Heart right ventricle (tissue), 16 donors: ENCODE measurements at regions not wholly inside any gene's neighbourhood (a gene's known extent, or its start where the extent isn't known, plus 50 kb on each side); places are given as distances from the start of the nearest gene placed in this dataset.

ENCODE experiments used
- ATAC-seq, 8 donors: fragments of 200-7000 bp; cut with Tn5 transposase; one replicate each; pipeline ENCODE4 v1.9.1; 2020; ENCODE audit warnings: mild to moderate bottlenecking in 8 of 8, moderate library complexity in 8 of 8, moderate number of reproducible peaks in 1 of 8
- DNase-seq, 2 donors: peaks; one replicate each; pipeline ENCODE4 v3.0.0-alpha.2; 2020
- H3K27ac ChIP-seq, 10 donors: fragments of 200-600 bp; sonication (generic) in 2 of 10; one replicate each; pipeline versions ENCODE4 v1.5.0 to v1.8.0; 2020 to 2022; ENCODE audit warnings: mild to moderate bottlenecking in 3 of 10
- H3K27me3 ChIP-seq, 7 donors: fragments of 200-600 bp; one replicate each; pipeline ENCODE4 v1.8.0; 2021 to 2022; ENCODE audit warnings: mild to moderate bottlenecking in 2 of 7
- H3K36me3 ChIP-seq, 9 donors: fragments of 200-600 bp; sonication (generic) in 1 of 9; one replicate each; pipeline versions ENCODE4 v1.5.0 to v1.8.0; 2020 to 2022; ENCODE audit warnings: mild to moderate bottlenecking in 2 of 9
- H3K4me1 ChIP-seq, 9 donors: fragments of 200-600 bp; sonication (generic) in 1 of 9; one replicate each; pipeline versions ENCODE4 v1.5.0 to v1.8.0; 2020 to 2022; ENCODE audit warnings: mild to moderate bottlenecking in 4 of 9
- H3K4me3 ChIP-seq, 10 donors: fragments of 200-600 bp; sonication (generic) in 2 of 10; one replicate each; pipeline versions ENCODE4 v1.5.0 to v1.8.0; 2020 to 2022; ENCODE audit warnings: mild to moderate bottlenecking in 7 of 10, moderate library complexity in 2 of 10
- H3K9me3 ChIP-seq, 11 donors: fragments of 200-600 bp in 10 of 11; sonication (generic) in 2 of 11; one replicate each; pipeline versions ENCODE4 v1.5.0 to v1.8.0; 2013 to 2022; ENCODE audit warnings: mild to moderate bottlenecking in 2 of 11, control low read depth in 1 of 11, moderate library complexity in 1 of 11
- WGBS, 2 donors: extraction: QIAGEN DNeasy Blood & Tissue Kit; methylation state at CpG; one replicate each; pipeline ENCODE4 v1.1.7; 2013; ENCODE audit warnings: inconsistent platforms in 1 of 2; 5-methylcytosine and 5-hydroxymethylcytosine counted together
- intact Hi-C, 10 donors: fragments of 100-400 bp; cut with DNase I; formaldehyde crosslinking; loops; one replicate each; pipeline versions ENCODE4 v1.11.1 to v1.14.2; 2022
- TF ChIP-seq, protein P1 (sequence below), 9 donors: fragments of 200-600 bp; sonication (generic) in 2 of 9; IDR thresholded peaks; one replicate each; pipeline versions ENCODE4 v1.5.0 to v1.8.0; 2021 to 2022; ENCODE audit warnings: antibody characterized with exemption in 9 of 9, mild to moderate bottlenecking in 5 of 9, moderate library complexity in 1 of 9
- donor health status: Arrhythmogenic right ventricular cardiomyopathy.
- donor health status: ischemic (EF 13 %, LVEDD 7.1; RV severe dilation, severe dysfunction).
- donor health status: healthy with polysubstance abuse.
- donor health status: DM: no; HTN: yes; CAD: no.
- donor health status: DM: no; HTN: no; CAD: no.
- donor health status: ischemic (EF 25% LVEDD 6.9; RV normal size, moderate dysfunction).
- donor health status: ischemic (EF 25% LVEDD 5.7; RV mildly dilated, moderate dysfunction).
- donor health status: healthy.
- donor health status: DM: yes; HTN: yes; CAD: no.
- donor health status: Ischemic cardiomyopathy.
- donor health status: ischemic (EF 35%, LVEDD 5.7; RV mildly dilated, moderate dysfunction).
- donor health status: nonischemic (EF 11% LVEDD 7.7; RV severe dilation, severe dysfunction).
- donor health status: DM: yes; HTN: yes; CAD: no.
- donor health status: PGD.
- donor health status: ischemic (EF 29% LVEDD 5.4; RV normal size, mild dysfunction).
- donor health status: nonischemic (EF 23%, LVEDD 6.1; RV moderate dilation, normal function).

DNA sequence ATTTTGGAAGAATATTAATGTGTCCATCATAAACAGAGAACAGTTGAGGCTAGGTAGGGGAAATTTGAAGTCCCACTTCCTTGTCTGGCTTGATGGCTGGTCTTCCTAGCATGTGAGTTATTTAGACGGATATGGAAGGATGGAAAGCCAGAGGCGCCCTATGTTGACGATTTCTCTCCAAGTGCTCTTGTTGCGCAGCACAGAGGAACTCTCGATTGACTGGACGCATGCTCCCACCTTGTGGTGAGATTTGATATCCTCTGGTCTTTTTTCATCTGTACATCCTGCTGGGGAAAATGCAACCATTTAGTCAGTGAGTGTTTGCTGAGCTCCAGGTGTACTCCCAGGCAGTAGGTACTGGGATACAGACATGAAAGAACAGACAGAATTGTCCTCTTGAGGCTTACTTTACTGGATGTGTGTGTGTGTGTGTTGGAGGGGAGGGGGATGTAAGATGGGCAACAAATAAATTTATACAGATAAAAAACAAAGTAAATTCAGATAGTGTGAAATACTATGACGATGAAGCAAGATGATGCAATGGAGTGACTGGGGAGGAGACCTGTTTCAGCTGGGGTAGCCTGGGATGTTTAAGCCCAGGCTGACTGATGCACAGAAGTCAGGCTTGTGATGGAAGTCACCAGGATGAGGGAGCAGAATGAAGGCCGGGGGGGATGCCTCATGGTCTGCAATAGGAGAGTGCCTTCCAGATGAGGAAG is 137.2 kb downstream of the TRIM43 start:
- H3K36me3 ChIP-seq: no peaks in the 10 kb centered on the region
- intact Hi-C loops: loop anchor here in 4 of 10 donors (5.0 kb wide), 3 partner anchors 317 to 327 kb away; partner anchors contain the start of gene FAHD2A (in 1 of the 4)
- H3K4me1 ChIP-seq: peaks cover 0 to 3% (median 0%) of the 10 kb centered on the region in 9 donors
- peaks cover 0 to 9% (median 0%) of the 10 kb centered on the region in 7 donors for H3K27me3 ChIP-seq
- DNase-seq (peak; percentile 25 to 63), ATAC-seq (peak; percentile 81 to 96 (median 92))
- 21 to 22% methylated on average over 8 of the region's 8 CpGs for WGBS, 2 donors
- H3K9me3 ChIP-seq: no peaks in the 10 kb centered on the region
- no peak overlapping the region for H3K27ac ChIP-seq
- TF ChIP-seq, protein P1, sequence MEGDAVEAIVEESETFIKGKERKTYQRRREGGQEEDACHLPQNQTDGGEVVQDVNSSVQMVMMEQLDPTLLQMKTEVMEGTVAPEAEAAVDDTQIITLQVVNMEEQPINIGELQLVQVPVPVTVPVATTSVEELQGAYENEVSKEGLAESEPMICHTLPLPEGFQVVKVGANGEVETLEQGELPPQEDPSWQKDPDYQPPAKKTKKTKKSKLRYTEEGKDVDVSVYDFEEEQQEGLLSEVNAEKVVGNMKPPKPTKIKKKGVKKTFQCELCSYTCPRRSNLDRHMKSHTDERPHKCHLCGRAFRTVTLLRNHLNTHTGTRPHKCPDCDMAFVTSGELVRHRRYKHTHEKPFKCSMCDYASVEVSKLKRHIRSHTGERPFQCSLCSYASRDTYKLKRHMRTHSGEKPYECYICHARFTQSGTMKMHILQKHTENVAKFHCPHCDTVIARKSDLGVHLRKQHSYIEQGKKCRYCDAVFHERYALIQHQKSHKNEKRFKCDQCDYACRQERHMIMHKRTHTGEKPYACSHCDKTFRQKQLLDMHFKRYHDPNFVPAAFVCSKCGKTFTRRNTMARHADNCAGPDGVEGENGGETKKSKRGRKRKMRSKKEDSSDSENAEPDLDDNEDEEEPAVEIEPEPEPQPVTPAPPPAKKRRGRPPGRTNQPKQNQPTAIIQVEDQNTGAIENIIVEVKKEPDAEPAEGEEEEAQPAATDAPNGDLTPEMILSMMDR (IDR thresholded peaks at IDR 0.05): peak; percentile 38 to 80 (median 69)
- H3K4me3 ChIP-seq: no peak overlapping the region

DNA sequence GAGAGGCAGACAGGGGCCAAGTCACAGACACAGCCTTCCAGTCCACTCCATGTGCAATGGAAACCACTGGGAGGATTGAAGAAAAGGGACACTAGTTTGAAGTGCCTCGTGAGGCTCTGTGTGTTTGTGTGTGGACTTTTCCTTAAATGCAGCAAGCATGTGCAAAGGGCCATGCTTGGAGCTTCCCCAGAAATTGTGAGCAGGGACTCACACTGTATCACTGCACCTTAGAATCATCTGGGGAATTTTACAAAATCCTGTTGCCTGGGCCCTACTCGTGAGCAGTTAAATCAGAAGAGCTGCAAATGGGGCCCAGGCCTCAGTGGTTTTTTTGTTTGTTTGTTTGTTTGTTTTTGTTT is 137.8 kb downstream of the TRIM43 start:
- H3K9me3 ChIP-seq: no peaks in the 10 kb centered on the region
- H3K4me1 ChIP-seq: peaks cover 0 to 3% (median 0%) of the 10 kb centered on the region in 9 donors
- no peak for DNase-seq
- peaks cover 0 to 9% (median 0%) of the 10 kb centered on the region in 7 donors for H3K27me3 ChIP-seq
- ATAC-seq: no peak
- intact Hi-C loops: loop anchor here in 4 of 10 donors (5.0 kb wide), 3 partner anchors 317 to 327 kb away; partner anchors contain the start of gene FAHD2A (in 1 of the 4)
- WGBS, 2 donors: 87 to 95% methylated on average over 2 of the region's 2 CpGs
- H3K36me3 ChIP-seq: no peaks in the 10 kb centered on the region
- H3K27ac ChIP-seq: no peak overlapping the region
- TF ChIP-seq, protein P1 (IDR thresholded peaks at IDR 0.05): no peak
- no peak overlapping the region for H3K4me3 ChIP-seq

DNA sequence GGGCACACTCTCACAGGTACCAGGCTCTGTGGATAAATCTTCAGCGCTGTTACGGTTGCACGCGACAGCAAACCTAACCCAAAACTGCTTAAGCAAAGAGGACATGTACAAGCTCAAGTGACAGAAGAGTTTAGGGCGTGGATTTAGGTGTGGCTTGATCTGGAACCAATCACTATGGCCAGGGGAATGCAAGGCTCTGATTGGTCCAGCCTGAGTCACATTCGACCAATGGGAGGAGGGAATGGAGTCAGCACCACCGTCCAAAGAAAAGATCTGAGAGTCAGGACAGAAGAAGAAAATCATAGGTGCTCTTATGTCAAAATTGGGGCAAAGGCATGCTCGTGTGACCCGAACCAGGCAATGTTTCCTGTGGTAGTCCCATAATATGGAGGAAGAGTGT is 139.0 kb downstream of the TRIM43 start:
- intact Hi-C loops: loop anchor here in 2 of 10 donors (5.0 kb wide), 1 partner anchor 319 kb away; no protein-coding TSS in a partner anchor
- peaks cover 0 to 3% (median 0%) of the 10 kb centered on the region in 9 donors for H3K4me1 ChIP-seq
- TF ChIP-seq, protein P1 (IDR thresholded peaks at IDR 0.05): no peak
- H3K9me3 ChIP-seq: no peaks in the 10 kb centered on the region
- no peaks in the 10 kb centered on the region for H3K36me3 ChIP-seq
- no peak overlapping the region for H3K4me3 ChIP-seq
- H3K27ac ChIP-seq: no peak overlapping the region
- WGBS, 2 donors: 78 to 82% methylated on average over 9 of the region's 9 CpGs
- DNase-seq (no peak), ATAC-seq (no peak)
- H3K27me3 ChIP-seq: peaks cover 0 to 18% (median 0%) of the 10 kb centered on the region in 7 donors

DNA sequence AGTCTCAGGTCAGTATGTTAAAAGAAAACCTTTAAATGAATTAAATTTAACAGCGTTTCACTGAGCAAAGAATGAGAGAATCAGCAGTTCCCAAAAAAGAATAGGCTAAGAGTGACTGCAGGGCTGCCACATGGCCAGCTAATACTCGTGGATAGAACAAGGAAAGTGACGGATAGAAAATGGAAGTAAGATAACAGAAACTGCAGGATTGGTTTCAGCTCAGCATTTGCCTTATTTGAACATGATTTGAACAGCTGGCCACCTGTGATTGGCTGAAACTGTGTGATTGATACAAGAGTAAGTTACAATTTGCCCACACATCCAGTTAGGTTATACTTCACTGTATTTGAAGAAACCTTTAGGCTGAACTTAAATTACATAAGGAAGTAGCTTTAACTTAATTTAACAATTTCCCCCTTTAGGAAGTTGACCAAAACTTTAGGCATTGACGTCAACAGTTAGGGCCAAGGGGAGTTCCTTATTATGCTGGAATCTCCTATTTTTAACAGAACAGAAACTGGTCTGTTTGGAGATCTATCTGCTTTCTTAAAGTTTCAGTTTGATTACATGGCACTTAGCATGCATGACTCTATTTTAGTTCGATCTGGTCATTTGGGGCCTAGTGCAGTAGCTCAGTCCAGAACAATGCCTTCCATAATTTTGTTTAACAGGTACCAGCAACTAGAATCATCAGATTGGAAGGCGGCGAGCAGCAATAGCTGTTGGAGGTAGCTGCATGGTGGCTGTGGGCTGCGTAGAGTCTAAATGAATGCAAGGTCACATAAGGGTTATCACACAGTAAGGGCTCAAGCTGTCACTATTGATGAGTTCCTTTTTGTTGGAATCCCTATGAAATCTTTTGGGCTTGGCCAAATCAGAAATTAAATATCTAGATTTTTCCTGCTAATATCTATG is 143.4 kb downstream of the TRIM43 start:
- TF ChIP-seq, protein P1 (IDR thresholded peaks at IDR 0.05): no peak
- intact Hi-C loops: loop anchor here in 3 of 10 donors (5.0 kb wide), 2 partner anchors 157 to 323 kb away; no protein-coding TSS in a partner anchor

More for the DNA sequence above, 143.4 kb downstream of the TRIM43 start:
- Histone ChIP-seq H3K27ac (peak overlapping the region in 1 of 10 donors; percentile 56), H3K9me3 (no peaks in the 10 kb centered on the region), H3K36me3 (no peaks in the 10 kb centered on the region), H3K4me3 (no peak overlapping the region), H3K4me1 (no peaks in the 10 kb centered on the region), H3K27me3 (peaks cover 0 to 27% (median 8%) of the 10 kb centered on the region in 7 donors)
- WGBS, 2 donors: 66 to 74% methylated on average over 8 of the region's 8 CpGs
- peak in 4 of 8 donors; percentile 35 to 58 (median 47) for ATAC-seq
- no peak for DNase-seq
